H1 (cell line): ENCODE measurements at regions not wholly inside any gene's neighbourhood (a gene's known extent, or its start where the extent isn't known, plus 50 kb on each side); places are given as distances from the start of the nearest gene placed in this dataset.

Experiments used
- CTCF ChIA-PET: fragments of 300-600 bp; sonication (Branson Sonifier 250); formaldehyde crosslinking; loops from one replicate; lab custom pipeline; 2021; ENCODE audit not compliant: partially characterized antibody; lab: Charles Lee
- POLR2A ChIA-PET: fragments of 300-600 bp; sonication (Branson Sonifier 250); formaldehyde crosslinking; loops from one replicate; lab custom pipeline; 2021; ENCODE audit warnings: inconsistent platforms; ENCODE audit not compliant: partially characterized antibody; lab: Charles Lee
- DNase-seq, 2 experiments: peaks; one replicate each; pipeline versions ENCODE4 v3.0.0 to v3.0.0-alpha.2; 2010 to 2022; ENCODE audit warnings: low spot score in 2 of 2, low read depth in 1 of 2, mixed read lengths in 1 of 2
- FAIRE-seq: peaks from 2 replicates; lab custom pipeline; 2011; peaks lifted over from hg19 to GRCh38; lab: Jason Lieb, UNC
- H2AFZ ChIP-seq: 2 replicates; pipeline ENCODE4 v1.8.1; 2012; ENCODE audit warnings: low read length, inconsistent platforms
- H2AK5ac ChIP-seq: 2 replicates; pipeline ENCODE4 v1.6.1; 2013; ENCODE audit warnings: low read depth, low read length
- H2BK120ac ChIP-seq: replicated peaks from 2 replicates; pipeline ENCODE3; 2013; ENCODE audit warnings: low read depth, low read length, inconsistent platforms
- H2BK12ac ChIP-seq: 2 replicates; pipeline ENCODE4 v1.6.1; 2013; ENCODE audit warnings: low read depth, low read length
- H2BK15ac ChIP-seq: 2 replicates; pipeline ENCODE4 v1.6.1; 2013; ENCODE audit warnings: low read length
- H2BK20ac ChIP-seq: 2 replicates; pipeline ENCODE4 v1.6.1; 2013; ENCODE audit warnings: low read length
- H2BK5ac ChIP-seq: 2 replicates; pipeline ENCODE4 v1.6.1; 2013; ENCODE audit warnings: low read depth, low read length
- H3K14ac ChIP-seq: 2 replicates; pipeline ENCODE4 v1.6.1; 2013; ENCODE audit warnings: inconsistent platforms; ENCODE audit not compliant: insufficient read length
- H3K18ac ChIP-seq: 2 replicates; pipeline ENCODE4 v1.6.1; 2013; ENCODE audit warnings: low read length; ENCODE audit errors: extremely low read depth
- H3K23ac ChIP-seq: 2 replicates; pipeline ENCODE4 v1.6.1; 2013; ENCODE audit warnings: inconsistent platforms; ENCODE audit not compliant: insufficient read length
- H3K23me2 ChIP-seq: 2 replicates; pipeline ENCODE4 v1.6.1; 2013; ENCODE audit warnings: low read depth, low read length
- H3K27ac ChIP-seq: 2 replicates; pipeline ENCODE4 v1.6.1; 2011; ENCODE audit warnings: low read depth, low read length, inconsistent platforms
- H3K27me3 ChIP-seq, 4 experiments: replicated peaks in 1 of 4; 1 replicate in 1 of 4; 2 replicates in 3 of 4; pipeline versions ENCODE4 v1.6.1 to v1.8.1; 2011 to 2013; ENCODE audit warnings: low read length in 3 of 4, mild to moderate bottlenecking in 3 of 4, inconsistent platforms in 2 of 4, mixed read lengths in 2 of 4, moderate library complexity in 1 of 4; ENCODE audit not compliant: control insufficient read depth in 3 of 4, insufficient read depth in 3 of 4; ENCODE audit errors: extremely low read depth in 1 of 4
- H3K36me3 ChIP-seq, 4 experiments: 2 replicates each; pipeline versions ENCODE4 v1.6.1 to v1.8.1; 2011 to 2013; ENCODE audit warnings: mild to moderate bottlenecking in 4 of 4, low read length in 3 of 4, moderate library complexity in 2 of 4, control low read depth in 1 of 4, inconsistent platforms in 1 of 4; ENCODE audit not compliant: insufficient read depth in 4 of 4, control insufficient read depth in 2 of 4
- H3K4ac ChIP-seq: replicated peaks from 2 replicates; pipeline ENCODE3; 2013; ENCODE audit warnings: low read length, low read depth, mixed read lengths, inconsistent platforms; ENCODE audit not compliant: insufficient read length
- H3K4me1 ChIP-seq, 4 experiments: replicated peaks in 1 of 4; 1 replicate in 1 of 4; 2 replicates in 3 of 4; pipeline versions ENCODE4 v1.6.1 to v1.8.1; 2011 to 2013; ENCODE audit warnings: low read length in 3 of 4, inconsistent platforms in 2 of 4, mixed read lengths in 1 of 4; ENCODE audit not compliant: insufficient read depth in 4 of 4, control insufficient read depth in 3 of 4
- H3K4me2 ChIP-seq, 2 experiments: 2 replicates each; pipeline versions ENCODE4 v1.6.1 to v1.8.1; 2011 to 2013; ENCODE audit warnings: low read depth in 2 of 2, low read length in 2 of 2, control low read depth in 1 of 2, inconsistent platforms in 1 of 2, mild to moderate bottlenecking in 1 of 2; ENCODE audit not compliant: insufficient read depth in 1 of 2
- H3K4me3 ChIP-seq, 4 experiments: fragments of 200-600, 300-600 bp in 1 of 4; sonication (generic), shearing (Covaris generic), sonication (Bioruptor Twin) in 1 of 4; 2 replicates each; pipeline versions ENCODE4 v1.5.1 to v1.8.1; 2011 to 2016; ENCODE audit warnings: low read length in 4 of 4, low read depth in 3 of 4, control low read depth in 2 of 4, inconsistent platforms in 2 of 4, mild to moderate bottlenecking in 2 of 4, mixed read lengths in 1 of 4, moderate library complexity in 1 of 4; ENCODE audit not compliant: insufficient read depth in 2 of 4; ENCODE audit errors: extremely low read depth in 1 of 4
- H3K56ac ChIP-seq: replicated peaks from 2 replicates; pipeline ENCODE3; 2013; ENCODE audit warnings: low read depth, mild to moderate bottlenecking, mixed read lengths, low read length, inconsistent platforms; ENCODE audit not compliant: insufficient read length
- H3K79me1 ChIP-seq: 2 replicates; pipeline ENCODE4 v1.6.1; 2013; ENCODE audit warnings: low read depth, low read length, control low read depth
- H3K79me2 ChIP-seq, 2 experiments: 2 replicates each; pipeline versions ENCODE4 v1.6.1 to v1.8.1; 2012 to 2013; ENCODE audit warnings: low read length in 2 of 2, mild to moderate bottlenecking in 2 of 2, inconsistent platforms in 1 of 2; ENCODE audit not compliant: insufficient read depth in 2 of 2, control insufficient read depth in 1 of 2
- H3K9ac ChIP-seq, 4 experiments: replicated peaks in 1 of 4; 1 replicate in 1 of 4; 2 replicates in 3 of 4; pipeline versions ENCODE4 v1.6.1 to v1.8.1; 2011 to 2013; ENCODE audit warnings: low read depth in 3 of 4, low read length in 3 of 4, control low read depth in 2 of 4, mild to moderate bottlenecking in 2 of 4, moderate library complexity in 2 of 4, inconsistent platforms in 1 of 4; ENCODE audit errors: extremely low read depth in 1 of 4
- H3K9me3 ChIP-seq, 2 experiments: 2 replicates each; pipeline versions ENCODE4 v1.6.1 to v1.8.1; 2012 to 2013; ENCODE audit warnings: mild to moderate bottlenecking in 2 of 2, moderate library complexity in 2 of 2, control low read depth in 1 of 2, inconsistent platforms in 1 of 2, low read depth in 1 of 2, low read length in 1 of 2, mixed read lengths in 1 of 2; ENCODE audit not compliant: insufficient read depth in 2 of 2
- H4K20me1 ChIP-seq, 2 experiments: replicated peaks in 1 of 2; 2 replicates each; pipeline versions ENCODE3 to v1.8.1; 2011 to 2013; ENCODE audit warnings: inconsistent platforms in 2 of 2, low read length in 2 of 2, mild to moderate bottlenecking in 1 of 2; ENCODE audit not compliant: insufficient read depth in 2 of 2, control insufficient read depth in 1 of 2
- H4K5ac ChIP-seq: 2 replicates; pipeline ENCODE4 v1.6.1; 2013; ENCODE audit warnings: low read length, low read depth, mixed read lengths, inconsistent platforms; ENCODE audit not compliant: insufficient read length
- H4K8ac ChIP-seq: 2 replicates; pipeline ENCODE4 v1.8.0; 2013; ENCODE audit warnings: mild to moderate bottlenecking, moderate library complexity, low read length, inconsistent platforms; ENCODE audit not compliant: insufficient read depth; ENCODE audit errors: extremely low read depth
- H4K91ac ChIP-seq: replicated peaks from 2 replicates; pipeline ENCODE3; 2013; ENCODE audit warnings: low read length, mixed read lengths, inconsistent platforms; ENCODE audit not compliant: insufficient read length
- BRCA1 ChIP-seq: IDR thresholded peaks from 2 replicates; pipeline ENCODE4 v1.6.1; 2012; ENCODE audit warnings: low read depth, low read length, improper control_type of control experiment
- CHD1 ChIP-seq: IDR thresholded peaks from 2 replicates; pipeline ENCODE4 v1.6.1; 2012; ENCODE audit warnings: low read depth, low read length, improper control_type of control experiment
- GABPA ChIP-seq: IDR thresholded peaks from 2 replicates; pipeline ENCODE4 v1.6.1; 2011; ENCODE audit warnings: mild to moderate bottlenecking, low read length, moderate library complexity, borderline replicate concordance; ENCODE audit not compliant: insufficient read depth
- JUND ChIP-seq: IDR thresholded peaks from 2 replicates; pipeline ENCODE4 v1.6.1; 2011; ENCODE audit warnings: mild to moderate bottlenecking, improper control_type of control experiment, low read length
- KDM1A ChIP-seq: fragments of 200-600, 300-600 bp; sonication (generic); IDR thresholded peaks from 2 replicates; pipeline ENCODE4 v1.7.1; 2016; ENCODE audit warnings: mild to moderate bottlenecking, low read length, borderline replicate concordance
- KDM4A ChIP-seq: IDR thresholded peaks from one replicate; pipeline ENCODE4 v1.7.1; 2012; ENCODE audit warnings: low read depth, mild to moderate bottlenecking, moderate library complexity, low read length, inconsistent platforms; ENCODE audit not compliant: severe bottlenecking
- NRF1 ChIP-seq: IDR thresholded peaks from 2 replicates; pipeline ENCODE4 v1.6.1; 2011; ENCODE audit warnings: mild to moderate bottlenecking, low read depth, low read length, improper control_type of control experiment
- POLR2A ChIP-seq, 2 experiments: IDR thresholded peaks; 1 replicate in 1 of 2; 2 replicates in 1 of 2; pipeline ENCODE4 v1.6.1; 2011; ENCODE audit warnings: low read depth in 2 of 2, low read length in 2 of 2, mild to moderate bottlenecking in 2 of 2; ENCODE audit errors: control extremely low read depth in 1 of 2
- POLR2AphosphoS5 ChIP-seq: IDR thresholded peaks from 2 replicates; pipeline ENCODE4 v1.6.1; 2011; ENCODE audit warnings: low read depth, low read length
- RNF2 ChIP-seq: fragments of 200-900, 300-1000 bp; sonication (generic); IDR thresholded peaks from 2 replicates; pipeline ENCODE4 v1.7.1; 2016; ENCODE audit warnings: borderline replicate concordance, low read depth, mild to moderate bottlenecking, antibody characterized with exemption, low read length; ENCODE audit not compliant: poor library complexity, severe bottlenecking; ENCODE audit errors: missing control alignments
- SAP30 ChIP-seq: fragments of 300-600 bp; sonication (generic); IDR thresholded peaks from 2 replicates; pipeline ENCODE4 v1.7.1; 2012; ENCODE audit warnings: low read length, moderate library complexity, mild to moderate bottlenecking, inconsistent platforms; ENCODE audit not compliant: insufficient read depth, insufficient replicate concordance
- SIRT6 ChIP-seq: IDR thresholded peaks from one replicate; pipeline ENCODE4 v1.7.1; 2012; ENCODE audit warnings: low read length, inconsistent platforms
- SP2 ChIP-seq: IDR thresholded peaks from 2 replicates; pipeline ENCODE4 v1.6.1; 2012; ENCODE audit warnings: mild to moderate bottlenecking, low read length, inconsistent platforms
- TAF7 ChIP-seq: optimal IDR thresholded peaks from 2 replicates; pipeline ENCODE3; 2011; ENCODE audit warnings: low read depth, mild to moderate bottlenecking, inconsistent platforms, low read length, moderate library complexity, borderline replicate concordance
- TEAD4 ChIP-seq: IDR thresholded peaks from 2 replicates; pipeline ENCODE4 v1.6.1; 2012; ENCODE audit warnings: low read depth, low read length, inconsistent platforms, mixed read lengths
- TF ChIP-seq, protein P1 (sequence below): IDR thresholded peaks from 2 replicates; pipeline ENCODE4 v1.6.1; 2011; ENCODE audit warnings: low read depth, mild to moderate bottlenecking, low read length; ENCODE audit not compliant: insufficient read depth

DNA sequence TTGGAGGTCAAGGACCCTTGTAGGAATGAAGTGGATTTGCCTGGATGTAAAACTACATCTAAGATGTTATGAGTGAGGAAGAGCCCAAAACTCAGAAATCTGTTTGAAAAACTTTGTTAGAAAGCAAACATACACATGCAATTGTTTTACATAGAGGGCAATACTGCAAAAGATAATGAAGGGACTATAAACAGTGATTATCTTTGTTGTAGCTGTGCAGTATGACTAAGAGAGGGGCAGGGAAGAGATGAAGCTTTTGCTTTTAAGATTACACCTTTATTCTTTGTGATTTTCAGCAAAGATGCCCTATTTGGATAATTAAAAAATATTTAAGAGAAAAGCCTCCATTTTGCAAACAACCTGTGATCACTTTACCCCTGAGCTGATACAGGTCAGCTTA is 839.9 kb upstream of the RBFOX1 start:
- no peak overlapping the region for H3K23ac ChIP-seq
- no peak overlapping the region for H2BK12ac ChIP-seq
- H3K14ac ChIP-seq, result no peak overlapping the region
- no peak overlapping the region for H3K18ac ChIP-seq
- no peak overlapping the region for H2BK15ac ChIP-seq
- ChIA-PET CTCF (interaction anchor here (0.6 to 1.6 kb wide), 3 partner anchors 54 to 345 kb away, joined by 3 to 6 read pairs (median 5); no protein-coding TSS in a partner anchor), POLR2A (no interaction called here)
- H2BK5ac ChIP-seq, result no peak overlapping the region
- FAIRE-seq, result no peak
- H4K20me1 ChIP-seq, result no peaks in the 10 kb centered on the region
- H3K36me3 ChIP-seq, result no peaks in the 10 kb centered on the region
- H3K4me2 ChIP-seq, result no peak overlapping the region
- H3K4me3 ChIP-seq, result no peak overlapping the region
- no peaks in the 10 kb centered on the region; the same call in 1 of the 2 replicates for H3K23me2 ChIP-seq
- H2AFZ ChIP-seq, result no peak overlapping the region
- no peaks in the 10 kb centered on the region for H3K79me1 ChIP-seq
- H4K91ac ChIP-seq, result no peak overlapping the region
- H4K5ac ChIP-seq, result no peak overlapping the region
- no peak overlapping the region for H3K27ac ChIP-seq
- no peak overlapping the region for H2BK20ac ChIP-seq
- no peak overlapping the region for H3K56ac ChIP-seq
- no peak overlapping the region for H3K4ac ChIP-seq
- H3K9me3 ChIP-seq, result no peaks in the 10 kb centered on the region
- no peaks in the 10 kb centered on the region for H3K27me3 ChIP-seq
- H3K79me2 ChIP-seq, result no peaks in the 10 kb centered on the region
- no peak overlapping the region for H2AK5ac ChIP-seq
- H3K9ac ChIP-seq, result no peak overlapping the region
- H4K8ac ChIP-seq, result no peak overlapping the region
- DNase-seq, result no peak
- no peak overlapping the region for H2BK120ac ChIP-seq
- H3K4me1 ChIP-seq, result peaks cover 0 to 4% (median 0%) of the 10 kb centered on the region in 4 experiments; a peak in 1 of 7 replicates
- TF ChIP-seq SIRT6, result no peak
- no peak for TF ChIP-seq TAF7
- TF ChIP-seq POLR2AphosphoS5, result no peak
- no peak for TF ChIP-seq TEAD4
- TF ChIP-seq SAP30, result no peak
- TF ChIP-seq JUND, result no peak
- no peak for TF ChIP-seq BRCA1
- no peak for TF ChIP-seq POLR2A (IDR thresholded peaks at IDR 0.05; ENCODE audit: control extremely low read depth in 1 of 2, low read depth in 2 of 2, low read length in 2 of 2)
- TF ChIP-seq RNF2, result no peak
- no peak for TF ChIP-seq GABPA
- TF ChIP-seq CHD1, result no peak
- no peak for TF ChIP-seq KDM4A
- no peak for TF ChIP-seq NRF1
- TF ChIP-seq KDM1A, result no peak
- no peak for TF ChIP-seq SP2
- TF ChIP-seq, protein P1, sequence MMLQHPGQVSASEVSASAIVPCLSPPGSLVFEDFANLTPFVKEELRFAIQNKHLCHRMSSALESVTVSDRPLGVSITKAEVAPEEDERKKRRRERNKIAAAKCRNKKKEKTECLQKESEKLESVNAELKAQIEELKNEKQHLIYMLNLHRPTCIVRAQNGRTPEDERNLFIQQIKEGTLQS, result no peak
